CD14-positive monocyte (primary cell): ENCODE measurements at regions not wholly inside any gene's neighbourhood (a gene's known extent, or its start where the extent isn't known, plus 50 kb on each side); places are given as distances from the start of the nearest gene placed in this dataset.

Experiments
- DNase-seq, 3 donors: peaks; one replicate each; pipeline ENCODE4 v3.0.0-alpha.2; 2011 to 2022
- H2AFZ ChIP-seq: 2 replicates; pipeline ENCODE4 v1.6.0; 2012; ENCODE audit warnings: mild to moderate bottlenecking, low read depth, low read length, inconsistent platforms; ENCODE audit not compliant: insufficient read depth, poor library complexity, severe bottlenecking
- H3K27ac ChIP-seq, 2 donors: 1 replicate in 1 of 2; 2 replicates in 1 of 2; pipeline ENCODE4 v1.5.1; 2012 to 2013; ENCODE audit warnings: low read length in 2 of 2, control low read depth in 1 of 2, inconsistent platforms in 1 of 2, low read depth in 1 of 2, mild to moderate bottlenecking in 1 of 2
- H3K27me3 ChIP-seq, 2 donors: one replicate each; pipeline versions ENCODE4 v1.6.0 to v1.6.1; 2011 to 2013; ENCODE audit warnings: low read length in 2 of 2; ENCODE audit not compliant: control insufficient read depth in 2 of 2, insufficient read depth in 2 of 2
- H3K36me3 ChIP-seq, 2 donors: replicated peaks in 1 of 2; 1 replicate in 1 of 2; 2 replicates in 1 of 2; pipeline versions ENCODE4 v1.5.1 to v1.6.1; 2012 to 2013; ENCODE audit warnings: low read length in 2 of 2, control low read depth in 1 of 2, inconsistent platforms in 1 of 2, mild to moderate bottlenecking in 1 of 2; ENCODE audit not compliant: insufficient read depth in 2 of 2, control insufficient read depth in 1 of 2
- H3K4me1 ChIP-seq, 2 donors: 1 replicate in 1 of 2; 2 replicates in 1 of 2; pipeline versions ENCODE4 v1.5.1 to v1.6.1; 2012 to 2013; ENCODE audit warnings: low read length in 2 of 2, control low read depth in 1 of 2, inconsistent platforms in 1 of 2, mild to moderate bottlenecking in 1 of 2, moderate library complexity in 1 of 2; ENCODE audit not compliant: insufficient read depth in 2 of 2, control insufficient read depth in 1 of 2
- H3K4me2 ChIP-seq: replicated peaks from 2 replicates; pipeline ENCODE3; 2012; ENCODE audit warnings: low read length, moderate library complexity, mild to moderate bottlenecking; ENCODE audit not compliant: poor library complexity, severe bottlenecking; ENCODE audit errors: extremely low read depth
- H3K4me3 ChIP-seq, 3 experiments: fragments of 200-600 bp in 1 of 3; sonication (generic) in 1 of 3; replicated peaks in 1 of 3; 1 replicate in 2 of 3; 2 replicates in 1 of 3; pipeline ENCODE4 v1.5.1; 2011 to 2013; ENCODE audit warnings: low read length in 3 of 3, mild to moderate bottlenecking in 3 of 3, control low read depth in 2 of 3, low read depth in 2 of 3, inconsistent platforms in 1 of 3, moderate library complexity in 1 of 3
- H3K79me2 ChIP-seq: 2 replicates; pipeline ENCODE4 v1.6.0; 2012; ENCODE audit warnings: mild to moderate bottlenecking, control low read depth, inconsistent platforms, low read length, moderate library complexity; ENCODE audit not compliant: insufficient read depth
- H3K9ac ChIP-seq: 2 replicates; pipeline ENCODE4 v1.6.0; 2017; ENCODE audit warnings: low read length, mild to moderate bottlenecking; ENCODE audit not compliant: insufficient read depth, poor library complexity, severe bottlenecking
- H3K9me3 ChIP-seq, 2 donors: replicated peaks in 1 of 2; 1 replicate in 1 of 2; 2 replicates in 1 of 2; pipeline versions ENCODE4 v1.5.1 to v1.6.1; 2012 to 2013; ENCODE audit warnings: low read length in 2 of 2, control low read depth in 1 of 2; ENCODE audit not compliant: control insufficient read depth in 1 of 2, insufficient read depth in 1 of 2
- H4K20me1 ChIP-seq: 2 replicates; pipeline ENCODE4 v1.6.0; 2012; ENCODE audit warnings: mild to moderate bottlenecking, low read length, control low read depth, moderate library complexity; ENCODE audit not compliant: insufficient read depth
- H3K27ac Mint-ChIP-seq, 7 donors: one replicate each; pipeline ENCODE4 v1.8.0; 2020; ENCODE audit warnings: mild to moderate bottlenecking in 7 of 7, mixed read lengths in 7 of 7, moderate library complexity in 6 of 7, inconsistent platforms in 2 of 7
- H3K27me3 Mint-ChIP-seq, 3 donors: one replicate each; pipeline ENCODE4 v1.8.0; 2021 to 2022; ENCODE audit warnings: low read depth in 3 of 3, mild to moderate bottlenecking in 3 of 3, mixed read lengths in 3 of 3, moderate library complexity in 3 of 3, inconsistent platforms in 1 of 3
- H3K36me3 Mint-ChIP-seq, 2 donors: one replicate each; pipeline ENCODE4 v1.8.0; 2020; ENCODE audit warnings: mixed read lengths in 2 of 2, inconsistent platforms in 1 of 2, mild to moderate bottlenecking in 1 of 2
- H3K4me1 Mint-ChIP-seq: one replicate; pipeline ENCODE4 v1.8.0; 2020; ENCODE audit warnings: mild to moderate bottlenecking, mixed read lengths
- H3K4me3 Mint-ChIP-seq, 2 donors: one replicate each; pipeline ENCODE4 v1.8.0; 2020; ENCODE audit warnings: mild to moderate bottlenecking in 2 of 2, mixed read lengths in 2 of 2, moderate library complexity in 1 of 2
- H3K9me3 Mint-ChIP-seq, 7 donors: one replicate each; pipeline ENCODE4 v1.8.0; 2020 to 2022; ENCODE audit warnings: mixed read lengths in 7 of 7, mild to moderate bottlenecking in 6 of 7, moderate library complexity in 6 of 7, inconsistent platforms in 2 of 7
- CTCF ChIP-seq: fragments of 200-600 bp; IDR thresholded peaks from one replicate; pipeline ENCODE4 v1.8.0; 2022; ENCODE audit warnings: antibody characterized with exemption, mild to moderate bottlenecking
- WGBS: methylation state at CpG from one replicate; pipeline ENCODE4 v1.1.5; 2013; ENCODE audit warnings: missing lambda C conversion rate; ENCODE audit not compliant: insufficient coverage; 5-methylcytosine and 5-hydroxymethylcytosine counted together
- intact Hi-C, 2 donors: fragments of 100-400 bp; cut with micrococcal nuclease; formaldehyde crosslinking; loops; one replicate each; pipeline versions ENCODE4 v1.15.0 to v1.15.1; 2023

- no CpG with 5 or more reads among the region's 3 CpGs for WGBS
- no peak overlapping the region for H3K4me3 ChIP-seq
- no peaks in the 10 kb centered on the region for H3K36me3 ChIP-seq
- DNase-seq: no peak
- no peaks in the 10 kb centered on the region for H3K4me1 ChIP-seq
- H3K4me2 ChIP-seq: no peak overlapping the region
- H4K20me1 ChIP-seq: no peaks in the 10 kb centered on the region
- peaks cover 0 to 2% (median 0%) of the 10 kb centered on the region in 7 donors for H3K9me3 Mint-ChIP-seq
- peak overlapping the region in 1 of 7 donors; percentile 25 for H3K27ac Mint-ChIP-seq
- H3K4me3 Mint-ChIP-seq: no peak overlapping the region
- no peak overlapping the region for H3K9ac ChIP-seq
- H3K79me2 ChIP-seq: no peaks in the 10 kb centered on the region
- peaks cover 0 to 1% (median 0%) of the 10 kb centered on the region in 3 donors for H3K27me3 Mint-ChIP-seq
- peaks cover 0 to under 1% of the 10 kb centered on the region in 2 donors for H3K9me3 ChIP-seq
- no peak overlapping the region for H2AFZ ChIP-seq
- no peak for TF ChIP-seq CTCF
- H3K36me3 Mint-ChIP-seq: no peaks in the 10 kb centered on the region
- H3K27me3 ChIP-seq: no peaks in the 10 kb centered on the region
- no peaks in the 10 kb centered on the region for H3K4me1 Mint-ChIP-seq
- H3K27ac ChIP-seq: no peak overlapping the region
- intact Hi-C loops: no loop called here
Measured at GRCh38 chr5:169440107-169440705, 139.3 kb upstream of the SLIT3 start.

- H3K9me3 ChIP-seq: no peaks in the 10 kb centered on the region
- H3K27me3 ChIP-seq: no peaks in the 10 kb centered on the region
- no peak overlapping the region for H3K4me2 ChIP-seq
- no peak overlapping the region for H3K9ac ChIP-seq
- Mint-ChIP-seq H3K27ac (peak overlapping the region in 1 of 7 donors; percentile 2), H3K4me3 (no peak overlapping the region), H3K27me3 (peaks cover 0 to 1% (median 1%) of the 10 kb centered on the region in 3 donors), H3K36me3 (no peaks in the 10 kb centered on the region), H3K4me1 (no peaks in the 10 kb centered on the region), H3K9me3 (no peaks in the 10 kb centered on the region)
- DNase-seq: no peak
- H2AFZ ChIP-seq: no peak overlapping the region
- intact Hi-C loops: no loop called here
- H3K79me2 ChIP-seq: no peaks in the 10 kb centered on the region
- no peaks in the 10 kb centered on the region for H4K20me1 ChIP-seq
- TF ChIP-seq CTCF: no peak
- no peaks in the 10 kb centered on the region for H3K36me3 ChIP-seq
- 90% methylated on average over 2 of the region's 4 CpGs for WGBS
- H3K4me1 ChIP-seq: no peaks in the 10 kb centered on the region
- no peak overlapping the region for H3K27ac ChIP-seq
- no peak overlapping the region for H3K4me3 ChIP-seq
Measured at GRCh38 chr5:169439362-169439761, 138.4 kb upstream of the SLIT3 start.
